B cell (primary cell): ENCODE measurements at regions not wholly inside any gene's neighbourhood (a gene's known extent, or its start where the extent isn't known, plus 50 kb on each side); places are given as distances from the start of the nearest gene placed in this dataset.
"Not testable (repeated sequence)": the region's sequence is repeated elsewhere in the genome, so short reads cannot be mapped to it uniquely, and the experiment has no call there.

Source experiments
- ATAC-seq: fragments of 200-7000 bp; cut with Tn5 transposase; one replicate; pipeline ENCODE4 v1.10.0; 2021; ENCODE audit warnings: low read depth, mild to moderate bottlenecking, moderate number of reproducible peaks, moderate library complexity
- CTCF ChIA-PET: fragments of 350-600 bp; sonication (Branson Sonifier 250); formaldehyde crosslinking; loops from one replicate; lab custom pipeline; 2021; ENCODE audit warnings: antibody characterized with exemption, inconsistent platforms; lab: Charles Lee
- POLR2A ChIA-PET: fragments of 350-600 bp; sonication (Branson Sonifier 250); formaldehyde crosslinking; loops from one replicate; lab custom pipeline; 2021; ENCODE audit warnings: antibody characterized with exemption; lab: Charles Lee
- DNase-seq: peaks from one replicate; pipeline ENCODE4 v3.0.0; 2013
- H2AFZ ChIP-seq: 2 replicates; pipeline ENCODE4 v1.6.1; 2012; ENCODE audit warnings: mild to moderate bottlenecking, low read depth, low read length; ENCODE audit not compliant: insufficient read depth, poor library complexity, severe bottlenecking
- H3K27ac ChIP-seq, 2 donors: 1 replicate in 1 of 2; 2 replicates in 1 of 2; pipeline ENCODE4 v1.5.1; 2012 to 2013; ENCODE audit warnings: low read length in 2 of 2, mild to moderate bottlenecking in 2 of 2, moderate library complexity in 1 of 2
- H3K27me3 ChIP-seq, 4 experiments: fragments of 200-600 bp in 1 of 4; sonication (generic) in 1 of 4; replicated peaks in 1 of 4; 1 replicate in 2 of 4; 2 replicates in 2 of 4; pipeline versions ENCODE4 v1.6.1 to v1.7.0; 2013 to 2016; ENCODE audit warnings: low read length in 3 of 4, mild to moderate bottlenecking in 2 of 4, mixed read lengths in 1 of 4, moderate library complexity in 1 of 4; ENCODE audit not compliant: insufficient read depth in 4 of 4, control insufficient read depth in 3 of 4; ENCODE audit errors: control extremely low read depth in 1 of 4
- H3K36me3 ChIP-seq, 2 experiments: replicated peaks in 1 of 2; 1 replicate in 1 of 2; 2 replicates in 1 of 2; pipeline versions ENCODE4 v1.6.1 to v1.7.1; 2013; ENCODE audit warnings: low read length in 1 of 2; ENCODE audit not compliant: insufficient read depth in 2 of 2, control insufficient read depth in 1 of 2; ENCODE audit errors: control extremely low read depth in 1 of 2, extremely low read depth in 1 of 2
- H3K4me1 ChIP-seq, 2 donors: fragments of 200-600 bp in 1 of 2; sonication (generic) in 1 of 2; 1 replicate in 1 of 2; 2 replicates in 1 of 2; pipeline versions ENCODE4 v1.5.1 to v1.6.1; 2013 to 2017; ENCODE audit warnings: low read length in 2 of 2; ENCODE audit not compliant: control insufficient read depth in 2 of 2, insufficient read depth in 2 of 2
- H3K4me2 ChIP-seq: replicated peaks from 2 replicates; pipeline ENCODE3; 2012; ENCODE audit warnings: mild to moderate bottlenecking, low read depth, low read length; ENCODE audit not compliant: poor library complexity, severe bottlenecking
- H3K4me3 ChIP-seq, 5 experiments: fragments of 200-600 bp in 1 of 5; sonication (generic) in 1 of 5; 1 replicate in 3 of 5; 2 replicates in 2 of 5; pipeline versions ENCODE4 v1.5.1 to v1.7.0; 2011 to 2016; ENCODE audit warnings: low read length in 4 of 5, mild to moderate bottlenecking in 4 of 5, low read depth in 2 of 5, control low read depth in 1 of 5, moderate library complexity in 1 of 5; ENCODE audit not compliant: insufficient read depth in 1 of 5; ENCODE audit errors: control extremely low read depth in 1 of 5, extremely low read depth in 1 of 5
- H3K79me2 ChIP-seq: fragments of 200-600 bp; sonication (generic); one replicate; pipeline ENCODE4 v1.6.0; 2016; ENCODE audit warnings: low read length; ENCODE audit not compliant: control insufficient read depth, insufficient read depth
- H3K9ac ChIP-seq: fragments of 200-600 bp; sonication (generic); 2 replicates; pipeline ENCODE4 v1.6.1; 2017; ENCODE audit warnings: mild to moderate bottlenecking, low read length, moderate library complexity
- H3K9me3 ChIP-seq, 3 donors: one replicate each; pipeline versions ENCODE4 v1.6.1 to v1.7.1; 2013; ENCODE audit warnings: low read length in 2 of 3; ENCODE audit not compliant: control insufficient read depth in 2 of 3, insufficient read depth in 1 of 3; ENCODE audit errors: control extremely low read depth in 1 of 3
- H4K20me1 ChIP-seq: 2 replicates; pipeline ENCODE4 v1.6.0; 2012; ENCODE audit warnings: mild to moderate bottlenecking, low read length; ENCODE audit not compliant: insufficient read depth, control insufficient read depth, poor library complexity, severe bottlenecking
- H3K27ac Mint-ChIP-seq: one replicate; pipeline ENCODE4 v1.8.0; 2021; ENCODE audit warnings: mixed read lengths
- H3K27me3 Mint-ChIP-seq: one replicate; pipeline ENCODE4 v1.8.0; 2021; ENCODE audit warnings: mixed read lengths
- H3K4me1 Mint-ChIP-seq: one replicate; pipeline ENCODE4 v1.8.0; 2021; ENCODE audit warnings: mixed read lengths
- H3K4me3 Mint-ChIP-seq: one replicate; pipeline ENCODE4 v1.8.0; 2021; ENCODE audit warnings: mixed read lengths
- H3K9me3 Mint-ChIP-seq: one replicate; pipeline ENCODE4 v1.8.0; 2022; ENCODE audit warnings: mixed read lengths; ENCODE audit not compliant: insufficient read depth
- EZH2 ChIP-seq: IDR thresholded peaks from 2 replicates; pipeline ENCODE4 v1.6.1; 2012; ENCODE audit warnings: borderline replicate concordance, low read depth, mild to moderate bottlenecking, moderate library complexity, low read length; ENCODE audit not compliant: insufficient read depth, poor library complexity, severe bottlenecking
- WGBS: methylation state at CpG from one replicate; pipeline ENCODE4 v1.1.5; 2013; ENCODE audit warnings: missing lambda C conversion rate; ENCODE audit not compliant: insufficient coverage; 5-methylcytosine and 5-hydroxymethylcytosine counted together
- intact Hi-C: fragments of 100-400 bp; cut with micrococcal nuclease; formaldehyde crosslinking; loops from one replicate; pipeline ENCODE4 v1.10.0; 2022
- TF ChIP-seq, protein P1 (sequence below): fragments of 200-600 bp; IDR thresholded peaks from one replicate; pipeline ENCODE4 v1.8.0; 2022; ENCODE audit warnings: antibody characterized with exemption, mild to moderate bottlenecking

DNA sequence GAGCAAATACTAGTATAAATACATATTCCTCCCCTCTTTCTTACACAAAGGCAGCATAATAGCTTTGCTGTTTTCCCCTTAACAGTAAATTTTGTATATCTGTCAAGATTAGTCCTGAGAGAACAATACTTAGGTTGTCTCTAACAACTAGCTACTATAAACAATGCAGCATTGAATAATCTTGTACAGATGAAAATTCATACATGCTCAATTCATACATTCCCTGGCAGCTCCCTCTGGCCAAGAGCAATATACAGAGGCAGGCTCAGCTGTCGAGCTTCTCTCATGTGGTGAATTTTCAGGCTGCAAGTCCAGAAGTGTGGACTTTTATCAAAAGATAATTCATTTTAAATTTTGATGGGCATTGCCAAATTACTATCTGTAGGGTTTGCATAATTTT, 81.2 kb upstream of the PTH start:
- CTCF ChIA-PET, result no interaction called here
- H3K9ac ChIP-seq, result no peak overlapping the region
- ATAC-seq (no peak), DNase-seq (no peak)
- H2AFZ ChIP-seq, result no peak overlapping the region
- TF ChIP-seq, protein P1, sequence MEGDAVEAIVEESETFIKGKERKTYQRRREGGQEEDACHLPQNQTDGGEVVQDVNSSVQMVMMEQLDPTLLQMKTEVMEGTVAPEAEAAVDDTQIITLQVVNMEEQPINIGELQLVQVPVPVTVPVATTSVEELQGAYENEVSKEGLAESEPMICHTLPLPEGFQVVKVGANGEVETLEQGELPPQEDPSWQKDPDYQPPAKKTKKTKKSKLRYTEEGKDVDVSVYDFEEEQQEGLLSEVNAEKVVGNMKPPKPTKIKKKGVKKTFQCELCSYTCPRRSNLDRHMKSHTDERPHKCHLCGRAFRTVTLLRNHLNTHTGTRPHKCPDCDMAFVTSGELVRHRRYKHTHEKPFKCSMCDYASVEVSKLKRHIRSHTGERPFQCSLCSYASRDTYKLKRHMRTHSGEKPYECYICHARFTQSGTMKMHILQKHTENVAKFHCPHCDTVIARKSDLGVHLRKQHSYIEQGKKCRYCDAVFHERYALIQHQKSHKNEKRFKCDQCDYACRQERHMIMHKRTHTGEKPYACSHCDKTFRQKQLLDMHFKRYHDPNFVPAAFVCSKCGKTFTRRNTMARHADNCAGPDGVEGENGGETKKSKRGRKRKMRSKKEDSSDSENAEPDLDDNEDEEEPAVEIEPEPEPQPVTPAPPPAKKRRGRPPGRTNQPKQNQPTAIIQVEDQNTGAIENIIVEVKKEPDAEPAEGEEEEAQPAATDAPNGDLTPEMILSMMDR, result no peak
- no peak for TF ChIP-seq EZH2
- H3K4me3 ChIP-seq, result no peak overlapping the region
- no CpG with 5 or more reads among the region's 1 CpG for WGBS
- H3K4me1 ChIP-seq, result no peaks in the 10 kb centered on the region
- Mint-ChIP-seq H3K27me3 (peaks cover 19% of the 10 kb centered on the region), H3K9me3 (peaks cover 6% of the 10 kb centered on the region), H3K4me3 (no peak overlapping the region), H3K4me1 (no peaks in the 10 kb centered on the region), H3K27ac (no peak overlapping the region)
- no peaks in the 10 kb centered on the region for H3K36me3 ChIP-seq
- no peak overlapping the region for H3K4me2 ChIP-seq
- H3K27me3 ChIP-seq, result peaks cover 0 to 4% (median 0%) of the 10 kb centered on the region in 4 experiments
- H4K20me1 ChIP-seq, result no peaks in the 10 kb centered on the region
- no peak overlapping the region for H3K27ac ChIP-seq
- POLR2A ChIA-PET, result no interaction called here
- H3K9me3 ChIP-seq, result peaks cover 0 to 10% (median 2%) of the 10 kb centered on the region in 3 donors
- no peaks in the 10 kb centered on the region for H3K79me2 ChIP-seq
- intact Hi-C loops, result no loop called here

GRCh38 chr11:13575385-13575784, 79.6 kb upstream of the PTH start:
- H3K4me3 ChIP-seq, ATAC-seq, H3K79me2 ChIP-seq, H3K4me1 ChIP-seq, H3K36me3 ChIP-seq, H3K9me3 Mint-ChIP-seq, H3K9ac ChIP-seq, H3K27me3 ChIP-seq, DNase-seq, H2AFZ ChIP-seq, intact Hi-C loops, H3K27ac ChIP-seq, H3K4me3 Mint-ChIP-seq, POLR2A ChIA-PET, H4K20me1 ChIP-seq, H3K27ac Mint-ChIP-seq, H3K9me3 ChIP-seq, H3K4me2 ChIP-seq, H3K4me1 Mint-ChIP-seq, CTCF ChIA-PET: not testable (repeated sequence)
- H3K27me3 Mint-ChIP-seq, result peaks cover 16% of the 10 kb centered on the region
- no CpG with 5 or more reads among the region's 1 CpG for WGBS
